ENCODE measurements at regions not wholly inside any gene's neighbourhood (a gene's known extent, or its start where the extent isn't known, plus 50 kb on each side); places are given as distances from the start of the nearest gene placed in this dataset.

- Histone ChIP-seq H3K27me3 (no peaks in the 10 kb centered on the region), H3K9me3 (no peaks in the 10 kb centered on the region), H3K4me1 (no peaks in the 10 kb centered on the region), H3K4me3 (no peak overlapping the region), H3K36me3 (no peaks in the 10 kb centered on the region), H3K27ac (no peak overlapping the region)
- WGBS, 4 donors = 92 to 97% (median 93%) methylated on average over 1 of the region's 1 CpG
- TF ChIP-seq, protein P1, sequence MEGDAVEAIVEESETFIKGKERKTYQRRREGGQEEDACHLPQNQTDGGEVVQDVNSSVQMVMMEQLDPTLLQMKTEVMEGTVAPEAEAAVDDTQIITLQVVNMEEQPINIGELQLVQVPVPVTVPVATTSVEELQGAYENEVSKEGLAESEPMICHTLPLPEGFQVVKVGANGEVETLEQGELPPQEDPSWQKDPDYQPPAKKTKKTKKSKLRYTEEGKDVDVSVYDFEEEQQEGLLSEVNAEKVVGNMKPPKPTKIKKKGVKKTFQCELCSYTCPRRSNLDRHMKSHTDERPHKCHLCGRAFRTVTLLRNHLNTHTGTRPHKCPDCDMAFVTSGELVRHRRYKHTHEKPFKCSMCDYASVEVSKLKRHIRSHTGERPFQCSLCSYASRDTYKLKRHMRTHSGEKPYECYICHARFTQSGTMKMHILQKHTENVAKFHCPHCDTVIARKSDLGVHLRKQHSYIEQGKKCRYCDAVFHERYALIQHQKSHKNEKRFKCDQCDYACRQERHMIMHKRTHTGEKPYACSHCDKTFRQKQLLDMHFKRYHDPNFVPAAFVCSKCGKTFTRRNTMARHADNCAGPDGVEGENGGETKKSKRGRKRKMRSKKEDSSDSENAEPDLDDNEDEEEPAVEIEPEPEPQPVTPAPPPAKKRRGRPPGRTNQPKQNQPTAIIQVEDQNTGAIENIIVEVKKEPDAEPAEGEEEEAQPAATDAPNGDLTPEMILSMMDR (IDR thresholded peaks at IDR 0.05) = no peak
- no peak for TF ChIP-seq POLR2A (IDR thresholded peaks at IDR 0.05)
- ATAC-seq (no peak), DNase-seq (no peak)
- intact Hi-C loops (cut with DNase I) = no loop called here
These were observed 497.9 kb upstream of the NEGR1 start for GRCh38 chr1:72780212-72780611.

GRCh38 chr1:72777918-72778317 is 495.6 kb upstream of the NEGR1 start:
- H3K27me3 ChIP-seq = no peaks in the 10 kb centered on the region
- H3K27ac ChIP-seq = no peak overlapping the region
- no peaks in the 10 kb centered on the region for H3K9me3 ChIP-seq
- TF ChIP-seq POLR2A (IDR thresholded peaks at IDR 0.05) = no peak
- TF ChIP-seq, protein P1 (IDR thresholded peaks at IDR 0.05) = no peak
- ATAC-seq (no peak), DNase-seq (no peak)
- no peak overlapping the region for H3K4me3 ChIP-seq
- intact Hi-C loops (cut with DNase I) = no loop called here
- no peaks in the 10 kb centered on the region for H3K4me1 ChIP-seq
- no peaks in the 10 kb centered on the region for H3K36me3 ChIP-seq

DNA sequence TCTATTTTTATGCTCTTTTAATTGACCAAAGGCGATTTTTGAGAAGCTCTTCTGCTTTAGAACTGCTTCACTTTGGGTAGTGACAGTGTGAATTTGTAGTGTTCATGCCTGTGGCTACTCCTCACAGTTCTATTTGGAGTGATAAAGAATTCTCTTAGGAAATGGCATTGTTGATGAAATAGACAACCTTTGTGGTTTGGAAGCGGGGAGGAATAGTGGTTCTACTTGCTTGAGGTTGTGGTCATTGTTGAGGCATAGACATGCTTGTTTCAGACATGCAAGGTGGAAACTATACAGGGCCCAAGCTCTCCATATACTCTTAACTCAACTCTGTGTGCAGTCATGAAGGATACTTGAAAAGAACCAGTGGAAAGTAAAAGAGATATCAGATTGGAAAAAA is 481.1 kb upstream of the NEGR1 start:
- no peak overlapping the region for H3K4me3 ChIP-seq
- ATAC-seq = no peak
- 59 to 75% (median 66%) methylated on average over 2 of the region's 2 CpGs for WGBS, 4 donors
- H3K27me3 ChIP-seq = no peaks in the 10 kb centered on the region
- H3K4me1 ChIP-seq = no peaks in the 10 kb centered on the region
- no peaks in the 10 kb centered on the region for H3K36me3 ChIP-seq
- H3K9me3 ChIP-seq = peaks cover 0 to 5% (median 0%) of the 10 kb centered on the region in 12 donors
- TF ChIP-seq, protein P1 (IDR thresholded peaks at IDR 0.05) = no peak
- TF ChIP-seq POLR2A (IDR thresholded peaks at IDR 0.05) = no peak
- H3K27ac ChIP-seq = no peak overlapping the region
- intact Hi-C loops (cut with DNase I) = no loop called here
- no peak for DNase-seq

GRCh38 chr1:72759486-72759885 is 477.1 kb upstream of the NEGR1 start:
- WGBS, 4 donors = 63 to 92% (median 72%) methylated on average over 3 of the region's 3 CpGs
- H3K4me1 ChIP-seq = no peaks in the 10 kb centered on the region
- TF ChIP-seq POLR2A (IDR thresholded peaks at IDR 0.05) = no peak
- TF ChIP-seq, protein P1 (IDR thresholded peaks at IDR 0.05) = no peak
- intact Hi-C loops (cut with DNase I) = no loop called here
- no peak overlapping the region for H3K4me3 ChIP-seq
- H3K27ac ChIP-seq = no peak overlapping the region
- H3K9me3 ChIP-seq = peaks cover 0 to 6% (median 0%) of the 10 kb centered on the region in 12 donors
- ATAC-seq (no peak), DNase-seq (no peak)
- no peaks in the 10 kb centered on the region for H3K27me3 ChIP-seq
- H3K36me3 ChIP-seq = no peaks in the 10 kb centered on the region

All from heart left ventricle (tissue), 16 donors.